ENCODE measurements at regions not wholly inside any gene's neighbourhood (a gene's known extent, or its start where the extent isn't known, plus 50 kb on each side); places are given as distances from the start of the nearest gene placed in this dataset.

- no peak for TF ChIP-seq PRDM2 (tag by site-specific recombination; IDR thresholded peaks at IDR 0.05; ENCODE audit: borderline replicate concordance)
- TF ChIP-seq ZNF324 (tag by site-specific recombination; IDR thresholded peaks at IDR 0.05), result no peak
- no peak for TF ChIP-seq ZNF274 (IDR thresholded peaks at IDR 0.05; ENCODE audit: low read length)
- no peak for TF ChIP-seq ZNF274 (tag by site-specific recombination; IDR thresholded peaks at IDR 0.05; ENCODE audit: borderline replicate concordance)
- TF ChIP-seq ZSCAN4 (tag by site-specific recombination; IDR thresholded peaks at IDR 0.05), result no peak
- TF ChIP-seq ZNF19 (tag by site-specific recombination; IDR thresholded peaks at IDR 0.05; ENCODE audit: low read depth), result no peak
- TF ChIP-seq ZNF239 (tag by site-specific recombination; IDR thresholded peaks at IDR 0.05), result no peak
- no peak for TF ChIP-seq ZNF747 (tag by site-specific recombination; IDR thresholded peaks at IDR 0.05)
- no peak for TF ChIP-seq ZNF629 (tag by site-specific recombination; IDR thresholded peaks at IDR 0.05)
- TF ChIP-seq ZBTB17 (tag by site-specific recombination; IDR thresholded peaks at IDR 0.05), result no peak
- no peak for TF ChIP-seq ZNF785 (tag by site-specific recombination; IDR thresholded peaks at IDR 0.05)
- TF ChIP-seq ZNF223 (tag by site-specific recombination; IDR thresholded peaks at IDR 0.05), result no peak
- no peak for TF ChIP-seq ZNF664 (tag by site-specific recombination; IDR thresholded peaks at IDR 0.05)
- TF ChIP-seq HOXA7 (CRISPR knock-in tag; IDR thresholded peaks at IDR 0.05; ENCODE audit: borderline replicate concordance), result no peak
Measured at GRCh38 chr2:234789556-234790325, 162.1 kb upstream of the SH3BP4 start (continued).

- ChIA-PET CTCF (no interaction called here), POLR2A (no interaction called here)
- no peaks in the 10 kb centered on the region for H3K4me1 ChIP-seq (ENCODE audit: control insufficient read depth, insufficient read depth, low read length)
- no peak for TF ChIP-seq ZNF600 (tag by site-specific recombination; IDR thresholded peaks at IDR 0.05)
- TF ChIP-seq ZNF366 (tag by site-specific recombination; conservative IDR thresholded peaks at IDR 0.05), result no peak
- no peak for TF ChIP-seq ZNF624 (tag by site-specific recombination; IDR thresholded peaks at IDR 0.05)
- no peak overlapping the region for H3K27ac ChIP-seq (ENCODE audit: extremely low read depth, low read depth, low read length)
- no peak overlapping the region for H3K4me3 ChIP-seq (ENCODE audit: low read depth, low read length)
- H3K9me3 ChIP-seq (ENCODE audit: control insufficient read depth, insufficient read depth, low read depth, low read length), result no peaks in the 10 kb centered on the region
- no peaks in the 10 kb centered on the region for H3K36me3 ChIP-seq (ENCODE audit: control insufficient read depth in 2 of 2, insufficient read depth in 1 of 2, low read length in 2 of 2)
Measured at GRCh38 chr2:234788841-234789240, 163.0 kb upstream of the SH3BP4 start.

GRCh38 chr2:234788381-234788780 lies 163.4 kb upstream of the SH3BP4 start:
- Histone ChIP-seq H3K4me3 (ENCODE audit: low read depth, low read length) (no peak overlapping the region), H3K4me1 (ENCODE audit: control insufficient read depth, insufficient read depth, low read length) (no peaks in the 10 kb centered on the region), H3K36me3 (ENCODE audit: control insufficient read depth in 2 of 2, insufficient read depth in 1 of 2, low read length in 2 of 2) (no peaks in the 10 kb centered on the region), H3K9me3 (ENCODE audit: control insufficient read depth, insufficient read depth, low read depth, low read length) (no peaks in the 10 kb centered on the region), H3K27ac (ENCODE audit: extremely low read depth, low read depth, low read length) (no peak overlapping the region)
- ChIA-PET POLR2A (no interaction called here), CTCF (no interaction called here)
- no peak for TF ChIP-seq ZNF704 (tag by site-specific recombination; IDR thresholded peaks at IDR 0.05)
- no peak for TF ChIP-seq ZBTB6 (tag by site-specific recombination; IDR thresholded peaks at IDR 0.05)
- no peak for TF ChIP-seq ZNF596 (tag by site-specific recombination; IDR thresholded peaks at IDR 0.05)
- TF ChIP-seq GLIS1 (tag by site-specific recombination; IDR thresholded peaks at IDR 0.05), result no peak
- no peak for TF ChIP-seq HOXC10 (CRISPR knock-in tag; IDR thresholded peaks at IDR 0.05)
- TF ChIP-seq WT1 (tag by site-specific recombination; IDR thresholded peaks at IDR 0.05), result no peak
- no peak for TF ChIP-seq ZNF221 (tag by site-specific recombination; IDR thresholded peaks at IDR 0.05; ENCODE audit: borderline replicate concordance)
- no peak for TF ChIP-seq ZNF677 (tag by site-specific recombination; IDR thresholded peaks at IDR 0.05)
- TF ChIP-seq ZNF140 (tag by site-specific recombination; IDR thresholded peaks at IDR 0.05), result no peak
- TF ChIP-seq ZNF112 (tag by site-specific recombination; IDR thresholded peaks at IDR 0.05), result no peak

Measured in HEK293 (cell line).